Karpas-422 (cell line): ENCODE measurements at regions not wholly inside any gene's neighbourhood (a gene's known extent, or its start where the extent isn't known, plus 50 kb on each side); places are given as distances from the start of the nearest gene placed in this dataset.
"Not testable (repeated sequence)": the region's sequence is repeated elsewhere in the genome, so short reads cannot be mapped to it uniquely, and the experiment has no call there.

Experiments used
- DNase-seq: peaks from one replicate; pipeline ENCODE4 v3.0.0-alpha.2; 2015
- H2AFZ ChIP-seq: fragments of 200-600 bp; sonication (generic); 2 replicates; pipeline ENCODE4 v1.6.1; 2014; ENCODE audit warnings: antibody characterized with exemption, low read length, mixed read lengths
- H3K27ac ChIP-seq: fragments of 200-600 bp; sonication (generic); 2 replicates; pipeline ENCODE4 v1.5.1; 2014; ENCODE audit warnings: mild to moderate bottlenecking, low read length, moderate library complexity
- H3K27me3 ChIP-seq: fragments of 200-600 bp; sonication (generic); 2 replicates; pipeline ENCODE4 v1.6.1; 2014; ENCODE audit warnings: low read length, mixed read lengths
- H3K36me3 ChIP-seq: fragments of 200-600 bp; sonication (generic); 2 replicates; pipeline ENCODE4 v1.6.1; 2014; ENCODE audit warnings: low read length, mixed read lengths; ENCODE audit not compliant: insufficient read depth
- H3K4me1 ChIP-seq: fragments of 200-600 bp; sonication (generic); 2 replicates; pipeline ENCODE4 v1.6.1; 2014; ENCODE audit warnings: mild to moderate bottlenecking, low read length, mixed read lengths
- H3K4me2 ChIP-seq: fragments of 200-600 bp; sonication (generic); 2 replicates; pipeline ENCODE4 v1.6.1; 2014; ENCODE audit warnings: low read length, low read depth, mild to moderate bottlenecking; ENCODE audit not compliant: poor library complexity, severe bottlenecking
- H3K4me3 ChIP-seq: fragments of 200-600 bp; sonication (generic); 2 replicates; pipeline ENCODE4 v1.5.1; 2014; ENCODE audit warnings: mild to moderate bottlenecking, antibody characterized with exemption, low read length, mixed read lengths
- H3K79me2 ChIP-seq: fragments of 200-600 bp; sonication (generic); 2 replicates; pipeline ENCODE4 v1.6.1; 2014; ENCODE audit warnings: mild to moderate bottlenecking, low read length, mixed read lengths
- H3K9ac ChIP-seq: fragments of 200-600 bp; sonication (generic); 2 replicates; pipeline ENCODE4 v1.6.0; 2014; ENCODE audit warnings: low read length
- H3K9me2 ChIP-seq: fragments of 200-600 bp; sonication (generic), shearing (Covaris generic); replicated peaks from 2 replicates; pipeline ENCODE4 v1.6.0; 2014; ENCODE audit warnings: mild to moderate bottlenecking, low read length, moderate library complexity; ENCODE audit not compliant: insufficient read depth
- H3K9me3 ChIP-seq: fragments of 300-700, 200-600 bp; sonication (generic); 2 replicates; pipeline ENCODE4 v1.6.1; 2014; ENCODE audit warnings: low read length, mixed read lengths
- H4K20me1 ChIP-seq: fragments of 200-600 bp; sonication (generic); 2 replicates; pipeline ENCODE4 v1.6.1; 2014; ENCODE audit warnings: mild to moderate bottlenecking, antibody characterized with exemption, low read length, low read depth; ENCODE audit not compliant: insufficient read depth

GRCh38 chr5:138668451-138669380 is 84.5 kb upstream of the CTNNA1 start:
- no peaks in the 10 kb centered on the region for H3K79me2 ChIP-seq
- H2AFZ ChIP-seq = no peak overlapping the region
- H3K9me2 ChIP-seq = no peaks in the 10 kb centered on the region
- H3K4me2 ChIP-seq = no peak overlapping the region
- no peak overlapping the region for H3K9ac ChIP-seq
- no peak overlapping the region for H3K4me3 ChIP-seq
- no peaks in the 10 kb centered on the region for H3K36me3 ChIP-seq
- DNase-seq = no peak
- H3K27ac ChIP-seq = no peak overlapping the region
- H3K4me1 ChIP-seq = peaks cover 2% of the 10 kb centered on the region
- H4K20me1 ChIP-seq = no peaks in the 10 kb centered on the region
- H3K9me3 ChIP-seq = no peaks in the 10 kb centered on the region
- no peaks in the 10 kb centered on the region for H3K27me3 ChIP-seq

GRCh38 chr5:138667782-138668331 is 85.4 kb upstream of the CTNNA1 start:
- H2AFZ ChIP-seq, H3K27me3 ChIP-seq, H3K9me3 ChIP-seq, H3K36me3 ChIP-seq, DNase-seq, H3K4me3 ChIP-seq, H3K79me2 ChIP-seq, H3K4me2 ChIP-seq, H3K27ac ChIP-seq, H3K9me2 ChIP-seq, H3K9ac ChIP-seq, H4K20me1 ChIP-seq: not testable (repeated sequence)
- peaks cover 11% of the 10 kb centered on the region for H3K4me1 ChIP-seq

GRCh38 chr5:138666226-138666742 is 86.9 kb upstream of the CTNNA1 start:
- H3K9me3 ChIP-seq = no peaks in the 10 kb centered on the region
- no peak overlapping the region for H3K4me2 ChIP-seq
- no peaks in the 10 kb centered on the region for H3K36me3 ChIP-seq
- H3K4me3 ChIP-seq = no peak overlapping the region
- no peaks in the 10 kb centered on the region for H3K79me2 ChIP-seq
- peaks cover 18% of the 10 kb centered on the region for H3K4me1 ChIP-seq
- no peak overlapping the region for H2AFZ ChIP-seq
- H3K9ac ChIP-seq = no peak overlapping the region
- H4K20me1 ChIP-seq = no peaks in the 10 kb centered on the region
- H3K9me2 ChIP-seq = no peaks in the 10 kb centered on the region
- no peak for DNase-seq
- no peaks in the 10 kb centered on the region for H3K27me3 ChIP-seq
- H3K27ac ChIP-seq = no peak overlapping the region

GRCh38 chr5:138665261-138665660 is 88.0 kb upstream of the CTNNA1 start:
- Histone ChIP-seq H3K4me2 (no peak overlapping the region), H3K4me1 (peaks cover 18% of the 10 kb centered on the region), H3K4me3 (no peak overlapping the region), H3K27me3 (no peaks in the 10 kb centered on the region), H4K20me1 (no peaks in the 10 kb centered on the region), H3K79me2 (no peaks in the 10 kb centered on the region), H3K9ac (no peak overlapping the region), H3K9me2 (no peaks in the 10 kb centered on the region), H3K9me3 (no peaks in the 10 kb centered on the region), H2AFZ (no peak overlapping the region), H3K36me3 (no peaks in the 10 kb centered on the region), H3K27ac (no peak overlapping the region)
- DNase-seq = peak; percentile 2

- H3K9me2 ChIP-seq = no peaks in the 10 kb centered on the region
- H2AFZ ChIP-seq = no peak overlapping the region
- no peak overlapping the region for H3K4me2 ChIP-seq
- H3K4me1 ChIP-seq = peaks cover 18% of the 10 kb centered on the region
- no peaks in the 10 kb centered on the region for H3K27me3 ChIP-seq
- DNase-seq = peak; percentile 2
- no peaks in the 10 kb centered on the region for H3K9me3 ChIP-seq
- H3K9ac ChIP-seq = no peak overlapping the region
- no peaks in the 10 kb centered on the region for H4K20me1 ChIP-seq
- no peaks in the 10 kb centered on the region for H3K36me3 ChIP-seq
- no peak overlapping the region for H3K4me3 ChIP-seq
- no peak overlapping the region for H3K27ac ChIP-seq
- H3K79me2 ChIP-seq = no peaks in the 10 kb centered on the region
Measured at GRCh38 chr5:138664276-138664943, 88.8 kb upstream of the CTNNA1 start.

- no peaks in the 10 kb centered on the region for H3K79me2 ChIP-seq
- H3K9me3 ChIP-seq = no peaks in the 10 kb centered on the region
- H3K36me3 ChIP-seq = no peaks in the 10 kb centered on the region
- peak overlapping the region; percentile 40; the same call in 1 of the 2 replicates for H2AFZ ChIP-seq
- no peaks in the 10 kb centered on the region for H4K20me1 ChIP-seq
- H3K9ac ChIP-seq = peak overlapping the region; percentile 41
- no peaks in the 10 kb centered on the region for H3K9me2 ChIP-seq
- H3K27me3 ChIP-seq = no peaks in the 10 kb centered on the region
- peak overlapping the region; percentile 26; the same call in 1 of the 2 replicates for H3K4me3 ChIP-seq
- peak overlapping the region; percentile 38 for H3K27ac ChIP-seq
- peaks cover 18% of the 10 kb centered on the region for H3K4me1 ChIP-seq
- H3K4me2 ChIP-seq = peak overlapping the region; percentile 64
- DNase-seq = peak; percentile 34
Measured at GRCh38 chr5:138663561-138663960, 88.4 kb upstream of the HSPA9 start.

GRCh38 chr5:138663009-138663408 is 87.8 kb upstream of the HSPA9 start:
- peak overlapping the region; percentile 38 for H3K27ac ChIP-seq
- H3K27me3 ChIP-seq = no peaks in the 10 kb centered on the region
- H3K4me1 ChIP-seq = peaks cover 18% of the 10 kb centered on the region
- H3K36me3 ChIP-seq = no peaks in the 10 kb centered on the region
- no peaks in the 10 kb centered on the region for H3K79me2 ChIP-seq
- H3K4me2 ChIP-seq = peak overlapping the region; percentile 64
- peak overlapping the region; percentile 41 for H3K9ac ChIP-seq
- H3K9me3 ChIP-seq = no peaks in the 10 kb centered on the region
- H3K4me3 ChIP-seq = peak overlapping the region; percentile 26; the same call in 1 of the 2 replicates
- DNase-seq = peak; percentile 89
- no peaks in the 10 kb centered on the region for H4K20me1 ChIP-seq
- H3K9me2 ChIP-seq = no peaks in the 10 kb centered on the region
- peak overlapping the region; percentile 40; the same call in 1 of the 2 replicates for H2AFZ ChIP-seq

- Histone ChIP-seq H3K9me2 (no peaks in the 10 kb centered on the region), H3K79me2 (no peaks in the 10 kb centered on the region), H3K4me3 (no peak overlapping the region), H3K4me2 (peak overlapping the region; percentile 64), H4K20me1 (no peaks in the 10 kb centered on the region), H3K27me3 (no peaks in the 10 kb centered on the region), H2AFZ (no peak overlapping the region), H3K4me1 (peaks cover 18% of the 10 kb centered on the region), H3K9ac (no peak overlapping the region), H3K27ac (no peak overlapping the region), H3K36me3 (no peaks in the 10 kb centered on the region), H3K9me3 (no peaks in the 10 kb centered on the region)
- peak; percentile 43 for DNase-seq
Measured at GRCh38 chr5:138662599-138662998, 87.4 kb upstream of the HSPA9 start.
